OCI-LY3 (cell line): ENCODE measurements at regions not wholly inside any gene's neighbourhood (a gene's known extent, or its start where the extent isn't known, plus 50 kb on each side); places are given as distances from the start of the nearest gene placed in this dataset.
"Not testable (repeated sequence)": the region's sequence is repeated elsewhere in the genome, so short reads cannot be mapped to it uniquely, and the experiment has no call there.

ENCODE experiments used
- EZH2phosphoT487 ChIP-seq: fragments of 200-600 bp; shearing (Covaris generic); IDR thresholded peaks from 2 replicates; pipeline ENCODE4 v1.6.1; 2018; ENCODE audit warnings: antibody characterized with exemption, mixed run types, low read depth
- TF ChIP-seq, protein P1 (sequence below): fragments of 200-600, 300-600 bp; sonication (generic); IDR thresholded peaks from 2 replicates; pipeline ENCODE4 v1.5.1; 2014; ENCODE audit warnings: antibody characterized with exemption, low read length, low read depth

- TF ChIP-seq, protein P1, sequence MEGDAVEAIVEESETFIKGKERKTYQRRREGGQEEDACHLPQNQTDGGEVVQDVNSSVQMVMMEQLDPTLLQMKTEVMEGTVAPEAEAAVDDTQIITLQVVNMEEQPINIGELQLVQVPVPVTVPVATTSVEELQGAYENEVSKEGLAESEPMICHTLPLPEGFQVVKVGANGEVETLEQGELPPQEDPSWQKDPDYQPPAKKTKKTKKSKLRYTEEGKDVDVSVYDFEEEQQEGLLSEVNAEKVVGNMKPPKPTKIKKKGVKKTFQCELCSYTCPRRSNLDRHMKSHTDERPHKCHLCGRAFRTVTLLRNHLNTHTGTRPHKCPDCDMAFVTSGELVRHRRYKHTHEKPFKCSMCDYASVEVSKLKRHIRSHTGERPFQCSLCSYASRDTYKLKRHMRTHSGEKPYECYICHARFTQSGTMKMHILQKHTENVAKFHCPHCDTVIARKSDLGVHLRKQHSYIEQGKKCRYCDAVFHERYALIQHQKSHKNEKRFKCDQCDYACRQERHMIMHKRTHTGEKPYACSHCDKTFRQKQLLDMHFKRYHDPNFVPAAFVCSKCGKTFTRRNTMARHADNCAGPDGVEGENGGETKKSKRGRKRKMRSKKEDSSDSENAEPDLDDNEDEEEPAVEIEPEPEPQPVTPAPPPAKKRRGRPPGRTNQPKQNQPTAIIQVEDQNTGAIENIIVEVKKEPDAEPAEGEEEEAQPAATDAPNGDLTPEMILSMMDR: not testable (repeated sequence)
- not testable (repeated sequence) for TF ChIP-seq EZH2phosphoT487
Observed at GRCh38 chr16:29237495-29237894, 169.0 kb downstream of the NPIPB11 start.
